ENCODE measurements at regions not wholly inside any gene's neighbourhood (a gene's known extent, or its start where the extent isn't known, plus 50 kb on each side); places are given as distances from the start of the nearest gene placed in this dataset.

GRCh38 chr2:116645155-116645554 lies 1169.3 kb upstream of the DDX18 start:
- TF ChIP-seq CTCF (IDR thresholded peaks at IDR 0.05) (no peak), POLR2A (IDR thresholded peaks at IDR 0.05) (no peak)

All from Peyer's patch (tissue), 4 donors.